ENCODE measurements at regions not wholly inside any gene's neighbourhood (a gene's known extent, or its start where the extent isn't known, plus 50 kb on each side); places are given as distances from the start of the nearest gene placed in this dataset.

DNA sequence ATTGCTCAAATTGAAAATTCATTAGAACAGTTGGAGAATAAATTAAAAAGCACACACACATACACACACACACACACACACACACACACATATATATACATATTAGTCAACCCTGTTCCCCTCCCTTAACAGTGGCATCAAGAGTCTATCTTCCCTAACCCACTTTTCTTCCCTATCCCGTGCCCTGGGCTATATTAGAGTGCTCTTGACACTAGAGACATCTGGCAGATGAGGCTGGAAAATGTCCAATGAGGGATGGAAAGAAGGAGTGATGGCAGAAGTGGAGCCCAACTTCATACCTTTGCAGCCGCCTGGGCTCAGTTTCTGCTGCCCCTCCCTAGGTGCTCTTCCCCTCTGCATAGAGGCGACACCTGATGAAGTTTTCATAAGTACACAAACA lies 172.4 kb upstream of the NUDT4 start:
- no peak for TF ChIP-seq CTCF (IDR thresholded peaks at IDR 0.05)
- TF ChIP-seq POLR2A (IDR thresholded peaks at IDR 0.05): no peak

All from Peyer's patch (tissue), 4 donors.